Mesenchymal stem cell (in vitro differentiated cells and primary cell): ENCODE measurements at regions not wholly inside any gene's neighbourhood (a gene's known extent, or its start where the extent isn't known, plus 50 kb on each side); places are given as distances from the start of the nearest gene placed in this dataset.

Experiments used
- DNase-seq: peaks from one replicate; pipeline ENCODE4 v3.0.0-alpha.2; 2013
- H2AFZ ChIP-seq: one replicate; pipeline ENCODE4 v1.6.1; 2013; ENCODE audit warnings: low read depth, mild to moderate bottlenecking, control low read depth, inconsistent platforms, low read length, moderate library complexity
- H2AK5ac ChIP-seq: 2 replicates; pipeline ENCODE4 v1.6.1; 2013; ENCODE audit warnings: low read length, moderate library complexity, mild to moderate bottlenecking, inconsistent platforms; ENCODE audit not compliant: severe bottlenecking
- H2BK120ac ChIP-seq: one replicate; pipeline ENCODE4 v1.6.1; 2013; ENCODE audit warnings: low read depth, mild to moderate bottlenecking, inconsistent platforms, low read length, moderate library complexity
- H2BK12ac ChIP-seq, 2 experiments: one replicate each; pipeline ENCODE4 v1.6.1; 2013; ENCODE audit warnings: inconsistent platforms in 2 of 2, low read length in 2 of 2, mild to moderate bottlenecking in 2 of 2, moderate library complexity in 2 of 2, control low read depth in 1 of 2
- H2BK15ac ChIP-seq: one replicate; pipeline ENCODE4 v1.6.1; 2013; ENCODE audit warnings: mild to moderate bottlenecking, low read depth, inconsistent platforms; ENCODE audit not compliant: poor library complexity, severe bottlenecking
- H2BK5ac ChIP-seq: 2 replicates; pipeline ENCODE4 v1.6.1; 2013; ENCODE audit warnings: low read depth, mild to moderate bottlenecking, low read length, control low read depth, inconsistent platforms; ENCODE audit not compliant: poor library complexity, severe bottlenecking
- H3K14ac ChIP-seq, 2 experiments: one replicate each; pipeline ENCODE4 v1.6.1; 2013; ENCODE audit warnings: inconsistent platforms in 2 of 2, low read length in 2 of 2, control low read depth in 1 of 2, mild to moderate bottlenecking in 1 of 2, moderate library complexity in 1 of 2
- H3K18ac ChIP-seq, 2 experiments: one replicate each; pipeline ENCODE4 v1.6.1; 2013; ENCODE audit warnings: inconsistent platforms in 2 of 2, low read length in 2 of 2, control low read depth in 1 of 2, low read depth in 1 of 2, mild to moderate bottlenecking in 1 of 2
- H3K23ac ChIP-seq, 2 experiments: one replicate each; pipeline ENCODE4 v1.6.1; 2013; ENCODE audit warnings: inconsistent platforms in 2 of 2, low read length in 2 of 2, mild to moderate bottlenecking in 2 of 2, moderate library complexity in 2 of 2, control low read depth in 1 of 2
- H3K27ac ChIP-seq: 2 replicates; pipeline ENCODE4 v1.5.1; 2013; ENCODE audit warnings: mild to moderate bottlenecking, moderate library complexity, low read length, control low read depth, inconsistent platforms; ENCODE audit not compliant: poor library complexity, severe bottlenecking
- H3K27me3 ChIP-seq, 2 experiments: 2 replicates each; pipeline versions ENCODE4 v1.6.1 to v1.7.0; 2013; ENCODE audit warnings: low read length in 2 of 2, mild to moderate bottlenecking in 2 of 2, moderate library complexity in 2 of 2, control low read depth in 1 of 2, inconsistent platforms in 1 of 2; ENCODE audit not compliant: control insufficient read depth in 1 of 2, insufficient read depth in 1 of 2
- H3K36me3 ChIP-seq, 2 experiments: 2 replicates each; pipeline versions ENCODE4 v1.6.1 to v1.7.0; 2013; ENCODE audit warnings: low read length in 2 of 2, control low read depth in 1 of 2, inconsistent platforms in 1 of 2, low read depth in 1 of 2, mild to moderate bottlenecking in 1 of 2; ENCODE audit not compliant: insufficient read depth in 2 of 2, control insufficient read depth in 1 of 2
- H3K4ac ChIP-seq, 2 experiments: one replicate each; pipeline ENCODE4 v1.6.1; 2013; ENCODE audit warnings: inconsistent platforms in 2 of 2, low read length in 2 of 2, mild to moderate bottlenecking in 2 of 2, moderate library complexity in 2 of 2, control low read depth in 1 of 2, low read depth in 1 of 2
- H3K4me1 ChIP-seq: 2 replicates; pipeline ENCODE4 v1.6.1; 2013; ENCODE audit warnings: low read depth, low read length, control low read depth; ENCODE audit not compliant: control insufficient read depth, insufficient read depth
- H3K4me2 ChIP-seq: 2 replicates; pipeline ENCODE4 v1.6.1; 2013; ENCODE audit warnings: low read length, mild to moderate bottlenecking, inconsistent platforms; ENCODE audit not compliant: poor library complexity, severe bottlenecking
- H3K4me3 ChIP-seq, 2 experiments: 2 replicates each; pipeline versions ENCODE4 v1.5.1 to v1.7.0; 2013; ENCODE audit warnings: low read length in 2 of 2, mild to moderate bottlenecking in 2 of 2, control low read depth in 1 of 2, low read depth in 1 of 2; ENCODE audit not compliant: insufficient read depth in 1 of 2
- H3K79me1 ChIP-seq: replicated peaks from 2 replicates; pipeline ENCODE4 v1.6.1; 2013; ENCODE audit warnings: mild to moderate bottlenecking, control low read depth, low read length, inconsistent platforms; ENCODE audit not compliant: poor library complexity, severe bottlenecking
- H3K9ac ChIP-seq: 2 replicates; pipeline ENCODE4 v1.7.0; 2013; ENCODE audit warnings: mild to moderate bottlenecking, low read length, moderate library complexity
- H3K9me3 ChIP-seq: 2 replicates; pipeline ENCODE4 v1.7.0; 2013; ENCODE audit warnings: mild to moderate bottlenecking, low read length; ENCODE audit not compliant: control insufficient read depth
- H4K8ac ChIP-seq: one replicate; pipeline ENCODE4 v1.6.1; 2013; ENCODE audit warnings: inconsistent platforms, mild to moderate bottlenecking, low read length, moderate library complexity
- H4K91ac ChIP-seq: one replicate; pipeline ENCODE4 v1.6.1; 2013; ENCODE audit warnings: mild to moderate bottlenecking, low read length, inconsistent platforms
- WGBS: methylation state at CpG from one replicate; pipeline ENCODE4 v1.1.7; 2013; ENCODE audit warnings: mixed read lengths; 5-methylcytosine and 5-hydroxymethylcytosine counted together

GRCh38 chr13:82196087-82196486, 1686.2 kb downstream of the SLITRK1 start:
- Histone ChIP-seq H3K4me3 (no peak overlapping the region), H3K4me1 (no peaks in the 10 kb centered on the region), H3K18ac (no peak overlapping the region), H3K79me1 (no peaks in the 10 kb centered on the region), H3K9me3 (peaks cover 6% of the 10 kb centered on the region), H3K27ac (no peak overlapping the region), H3K9ac (no peak overlapping the region), H2BK5ac (no peak overlapping the region), H3K4me2 (no peak overlapping the region), H3K36me3 (no peaks in the 10 kb centered on the region), H4K91ac (no peak overlapping the region), H3K14ac (no peak overlapping the region), H2AFZ (no peak overlapping the region), H3K27me3 (no peaks in the 10 kb centered on the region), H2AK5ac (no peak overlapping the region), H2BK15ac (no peak overlapping the region), H2BK12ac (no peak overlapping the region), H4K8ac (no peak overlapping the region), H3K23ac (no peak overlapping the region), H2BK120ac (no peak overlapping the region), H3K4ac (no peak overlapping the region)
- no peak for DNase-seq
- WGBS = no CpG with 5 or more reads among the region's 2 CpGs

DNA sequence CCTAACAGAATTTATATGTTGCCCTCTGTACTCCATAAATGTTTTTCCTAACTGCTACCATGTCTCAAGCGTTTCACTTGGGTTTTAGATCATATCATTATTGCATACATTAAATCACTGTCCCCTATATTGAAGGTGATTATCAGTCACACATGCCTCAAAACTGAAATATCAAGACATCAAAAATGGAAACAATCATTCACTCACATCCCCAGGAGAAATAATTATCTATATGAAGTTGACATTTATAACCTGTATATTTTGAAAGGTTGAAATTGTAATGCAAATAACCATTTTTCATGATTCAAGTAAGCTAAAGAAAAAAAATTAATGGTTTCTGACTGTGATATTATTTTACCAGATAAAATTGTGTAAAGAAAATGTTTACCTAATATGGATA, 1695.0 kb downstream of the SLITRK1 start:
- Histone ChIP-seq H3K27me3 (no peaks in the 10 kb centered on the region), H3K27ac (no peak overlapping the region), H3K9ac (no peak overlapping the region), H4K8ac (no peak overlapping the region), H2BK15ac (no peak overlapping the region), H2AFZ (no peak overlapping the region), H3K23ac (no peak overlapping the region), H3K79me1 (no peaks in the 10 kb centered on the region), H3K9me3 (peaks cover 3% of the 10 kb centered on the region), H3K4me3 (no peak overlapping the region), H4K91ac (no peak overlapping the region), H3K18ac (no peak overlapping the region), H3K4me1 (no peaks in the 10 kb centered on the region), H2BK5ac (no peak overlapping the region), H2BK120ac (no peak overlapping the region), H2AK5ac (no peak overlapping the region), H3K4ac (no peak overlapping the region), H3K36me3 (no peaks in the 10 kb centered on the region), H2BK12ac (no peak overlapping the region), H3K4me2 (no peak overlapping the region), H3K14ac (no peak overlapping the region)
- 91% methylated on average over 1 of the region's 1 CpG for WGBS
- DNase-seq = no peak

- Histone ChIP-seq H3K4me2 (no peak overlapping the region), H3K23ac (no peak overlapping the region)
Observed at GRCh38 chr13:82176751-82177150, 1705.5 kb downstream of the SLITRK1 start.

GRCh38 chr13:82165396-82166174, 1716.7 kb downstream of the SLITRK1 start:
- H2BK5ac ChIP-seq = no peak overlapping the region
- H2AK5ac ChIP-seq = no peak overlapping the region
- H3K9ac ChIP-seq = no peak overlapping the region
- H2AFZ ChIP-seq = no peak overlapping the region
- H4K91ac ChIP-seq = no peak overlapping the region
- H3K4me3 ChIP-seq = no peak overlapping the region
- H3K9me3 ChIP-seq = peaks cover 13% of the 10 kb centered on the region
- H2BK12ac ChIP-seq = no peak overlapping the region
- H4K8ac ChIP-seq = no peak overlapping the region
- H2BK120ac ChIP-seq = no peak overlapping the region
- no peaks in the 10 kb centered on the region for H3K27me3 ChIP-seq
- no peak overlapping the region for H3K14ac ChIP-seq
- H3K4ac ChIP-seq = no peak overlapping the region
- H3K4me2 ChIP-seq = no peak overlapping the region
- no peaks in the 10 kb centered on the region for H3K4me1 ChIP-seq
- H3K79me1 ChIP-seq = no peaks in the 10 kb centered on the region
- no peak overlapping the region for H3K23ac ChIP-seq
- no peak overlapping the region for H3K27ac ChIP-seq
- H3K36me3 ChIP-seq = no peaks in the 10 kb centered on the region
- 88% methylated on average over 14 of the region's 18 CpGs for WGBS
- DNase-seq = no peak
- no peak overlapping the region for H2BK15ac ChIP-seq
- H3K18ac ChIP-seq = peak overlapping the region in 1 of 2 experiments; percentile 21

More at GRCh38 chr13:82176751-82177150, 1705.5 kb downstream of the SLITRK1 start:
- Histone ChIP-seq H2AK5ac (no peak overlapping the region), H3K36me3 (no peaks in the 10 kb centered on the region), H4K91ac (no peak overlapping the region), H3K4ac (no peak overlapping the region), H3K4me1 (no peaks in the 10 kb centered on the region), H2BK5ac (no peak overlapping the region), H4K8ac (no peak overlapping the region), H3K4me3 (no peak overlapping the region), H3K27ac (no peak overlapping the region), H3K27me3 (no peaks in the 10 kb centered on the region), H3K14ac (no peak overlapping the region), H2BK12ac (no peak overlapping the region), H3K9ac (no peak overlapping the region), H2BK15ac (no peak overlapping the region), H3K9me3 (peaks cover 15% of the 10 kb centered on the region), H3K18ac (no peak overlapping the region), H3K79me1 (no peaks in the 10 kb centered on the region), H2BK120ac (no peak overlapping the region), H2AFZ (no peak overlapping the region)
- DNase-seq = no peak
